ENCODE measurements at regions not wholly inside any gene's neighbourhood (a gene's known extent, or its start where the extent isn't known, plus 50 kb on each side); places are given as distances from the start of the nearest gene placed in this dataset.

DNA sequence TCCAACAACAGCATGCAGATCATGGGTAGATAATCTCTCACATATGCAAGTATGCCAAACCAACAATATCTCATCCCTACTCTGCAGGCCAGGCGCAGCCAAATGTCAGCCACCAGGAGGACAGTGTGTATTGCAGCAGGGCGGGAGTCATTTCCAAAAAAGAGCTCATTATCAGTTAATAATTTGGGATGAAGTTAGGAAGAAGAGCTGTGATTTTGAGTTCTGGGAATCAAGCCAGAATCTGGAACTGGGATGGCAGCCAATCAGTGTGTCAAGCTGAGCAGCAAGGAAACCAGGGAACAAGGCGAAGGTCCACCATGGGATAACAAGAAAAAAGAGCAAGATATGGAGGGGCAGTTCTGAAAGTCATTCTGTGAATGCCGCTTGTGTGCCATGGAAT is 88.2 kb upstream of the CAMK2D start:
- no peak for DNase-seq

DNA sequence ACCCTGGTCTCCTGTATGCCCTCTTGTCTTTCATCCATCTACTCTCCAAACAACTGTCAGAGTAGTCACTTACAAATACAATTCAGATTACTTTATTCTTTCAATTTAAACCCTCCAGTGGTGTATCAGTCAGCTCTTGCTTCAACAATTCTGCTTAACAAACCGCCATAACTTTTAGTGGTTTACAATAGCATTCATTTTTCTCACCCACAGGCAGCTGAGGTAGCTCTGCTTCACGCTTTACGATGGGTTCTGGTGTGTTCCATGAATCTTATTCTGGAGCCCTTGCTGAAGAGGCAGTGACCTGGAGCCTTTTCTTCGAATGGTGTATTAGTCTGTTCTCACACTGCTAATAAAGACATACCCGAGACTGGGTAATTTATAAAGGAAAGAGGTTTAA is 86.2 kb upstream of the CAMK2D start:
- no peak for DNase-seq

DNA sequence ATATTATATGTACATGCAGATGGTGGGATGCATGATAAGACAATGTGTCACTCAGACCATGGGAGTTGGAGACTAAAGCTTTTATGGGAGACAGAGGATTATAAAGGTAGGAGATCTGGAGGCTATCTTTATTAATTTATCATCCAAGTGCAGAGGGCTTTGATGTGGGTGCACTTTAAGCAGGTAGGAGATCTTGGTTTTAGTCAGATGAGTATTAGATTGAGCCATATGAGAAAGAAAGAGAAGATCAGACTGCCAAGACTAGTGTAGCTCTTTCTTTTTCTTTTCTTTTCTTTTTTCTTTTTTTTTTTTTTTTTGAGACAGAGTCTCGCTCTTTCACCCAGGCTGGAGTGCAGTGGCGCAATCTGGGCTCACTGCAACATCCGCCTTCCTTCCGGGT is 84.9 kb upstream of the CAMK2D start:
- no peak for DNase-seq

DNA sequence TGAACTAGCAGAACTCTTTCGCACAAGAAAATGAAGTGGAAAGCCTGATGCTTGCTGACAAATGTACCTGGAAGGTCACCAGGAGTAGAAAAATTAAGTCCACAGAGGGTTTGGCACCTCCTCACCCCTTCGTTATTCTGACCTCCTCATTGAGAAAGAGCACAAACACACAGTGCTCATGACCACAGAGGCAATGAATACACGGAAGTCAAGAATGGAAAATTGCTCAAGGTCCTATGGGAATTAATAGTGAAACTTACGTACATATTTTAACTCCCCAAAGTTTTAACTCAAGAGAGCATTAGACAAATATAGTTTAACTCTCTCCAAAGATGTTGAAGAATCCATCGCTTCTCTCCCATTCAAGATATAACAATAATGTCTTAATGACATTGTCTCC is 83.6 kb upstream of the CAMK2D start:
- no peak for DNase-seq

DNA sequence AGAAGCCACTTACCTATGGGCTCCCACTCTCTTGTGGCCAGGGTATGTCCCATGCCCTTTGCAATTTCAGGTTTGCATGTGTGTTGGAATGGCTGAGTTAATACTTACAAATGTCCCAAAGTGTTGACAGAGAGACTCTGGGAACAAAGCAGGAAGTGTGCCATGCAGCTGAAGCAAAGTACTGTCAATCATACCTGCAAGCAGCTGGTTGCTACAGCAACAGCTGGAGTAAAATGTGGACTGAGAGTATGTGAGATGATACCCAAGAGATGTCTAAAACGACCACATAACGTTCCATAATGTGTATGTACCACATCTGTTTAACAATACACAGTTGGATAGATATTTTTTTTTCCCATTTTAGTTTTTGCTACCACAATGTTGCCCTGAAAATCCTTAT is 82.8 kb upstream of the CAMK2D start:
- peak in 2 of 3 experiments; percentile 1 to 16 for DNase-seq

DNA sequence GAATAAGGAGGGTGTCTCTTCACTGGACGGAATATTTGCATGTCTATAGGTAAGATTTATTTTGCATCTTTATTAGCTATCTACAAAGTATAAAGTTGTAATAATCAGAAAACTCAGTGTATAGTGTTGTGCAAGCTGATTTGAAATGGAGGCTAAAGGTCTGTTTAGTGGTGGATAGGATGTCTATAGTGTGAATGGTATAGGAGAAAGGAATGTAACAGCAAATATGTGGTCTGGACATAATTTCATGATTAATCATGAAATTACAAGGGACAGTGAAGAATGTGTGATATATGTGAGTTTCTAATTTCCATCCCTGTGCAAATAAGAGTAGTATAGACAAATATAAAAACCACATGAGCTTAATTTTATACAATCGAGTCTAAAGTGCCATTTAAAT is 79.3 kb upstream of the CAMK2D start:
- no peak for DNase-seq

DNA sequence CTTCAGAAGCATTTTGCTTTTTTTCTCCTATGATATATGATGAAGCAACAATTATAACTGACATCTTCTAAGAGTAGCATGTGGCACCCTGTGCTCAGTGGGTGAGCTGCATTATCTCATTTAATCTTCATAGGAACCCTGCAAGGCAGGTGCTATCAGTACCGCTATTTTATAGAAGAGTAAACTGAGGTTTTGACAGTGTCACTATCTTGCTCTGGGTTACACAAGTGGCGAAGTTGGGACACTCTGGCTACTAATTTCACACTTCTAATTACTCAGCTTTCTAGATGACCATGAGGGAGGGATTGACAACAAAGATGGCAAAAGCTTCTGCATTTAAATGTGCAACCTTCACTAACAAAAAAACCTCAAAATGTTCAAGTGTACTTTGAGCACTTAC is 76.9 kb upstream of the CAMK2D start:
- no peak for DNase-seq

DNA sequence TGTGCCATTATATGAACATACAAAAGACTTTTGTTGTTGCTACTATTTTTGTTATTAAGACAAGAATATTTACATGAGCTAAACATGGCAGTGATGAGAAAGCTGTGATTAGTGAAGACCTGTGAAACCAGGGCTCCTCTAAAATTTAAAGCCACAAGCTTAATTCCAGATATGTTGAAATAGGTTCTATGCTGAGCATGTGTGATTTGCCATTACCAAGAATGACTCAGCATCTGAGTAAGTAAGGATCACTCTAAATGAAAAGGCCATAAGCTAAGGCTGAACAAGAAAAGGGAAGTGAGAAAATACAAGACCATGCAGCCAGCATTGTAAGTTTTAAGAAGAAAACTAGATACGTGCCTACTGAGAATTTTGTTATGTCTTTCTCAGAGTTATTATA is 75.9 kb upstream of the CAMK2D start:
- DNase-seq: peak in 1 of 3 experiments; percentile 9

DNA sequence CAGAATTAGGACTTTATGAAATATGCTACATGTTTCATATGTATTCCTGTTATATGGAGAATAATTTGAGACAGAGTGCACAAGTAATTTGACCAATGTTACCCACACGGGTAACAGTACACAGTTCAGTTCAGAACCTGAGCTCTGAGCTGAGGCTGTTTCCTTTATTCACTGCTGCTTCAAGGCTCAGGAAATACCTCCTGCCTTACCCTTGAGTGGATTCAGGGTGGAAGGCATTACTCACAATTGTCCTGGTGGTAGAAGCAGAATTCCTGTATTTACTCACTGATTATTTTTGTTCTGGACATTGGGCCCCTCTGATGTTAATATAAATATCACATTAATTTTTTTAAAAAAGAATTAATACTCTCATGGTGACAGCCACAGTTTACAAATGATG is 73.5 kb upstream of the CAMK2D start:
- no peak for DNase-seq

DNA sequence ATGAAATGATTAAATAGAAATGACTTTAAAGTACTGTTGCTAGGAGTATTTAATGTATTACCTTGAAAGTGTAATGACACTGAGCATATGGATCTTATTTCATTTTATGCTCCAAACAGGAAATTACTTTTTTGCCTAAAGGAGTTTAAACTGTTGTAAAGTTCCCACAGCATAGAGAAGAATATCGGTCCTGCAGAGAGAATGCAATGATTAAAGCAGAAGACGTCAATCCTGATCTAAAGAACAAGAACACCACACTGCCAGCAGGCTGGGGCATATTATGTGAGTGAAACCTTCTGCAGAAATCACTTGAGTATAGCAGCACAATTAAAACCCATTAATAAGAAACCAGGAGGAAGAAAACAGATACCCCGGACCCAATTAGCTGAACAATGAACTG is 72.8 kb upstream of the CAMK2D start:
- peak in 1 of 3 experiments; percentile 9 for DNase-seq

DNA sequence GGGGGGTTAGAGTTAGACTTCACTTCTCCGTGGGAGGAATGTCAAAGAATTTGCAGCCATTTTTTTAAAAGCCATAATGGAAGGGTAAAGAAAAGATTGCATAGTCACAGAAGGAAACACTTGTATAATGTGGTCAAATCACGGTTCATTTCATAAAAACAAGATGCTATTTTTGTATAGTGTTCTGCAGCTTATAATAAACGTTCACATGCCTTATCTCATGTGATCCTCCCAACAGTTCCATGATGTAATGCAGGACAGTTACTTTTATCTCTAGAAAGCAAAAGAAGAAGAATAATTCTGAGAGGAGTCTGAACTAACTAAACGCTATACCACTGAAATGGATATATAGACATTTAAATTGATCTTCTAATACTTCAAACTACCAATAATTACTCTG is 71.3 kb upstream of the CAMK2D start:
- DNase-seq: no peak

DNA sequence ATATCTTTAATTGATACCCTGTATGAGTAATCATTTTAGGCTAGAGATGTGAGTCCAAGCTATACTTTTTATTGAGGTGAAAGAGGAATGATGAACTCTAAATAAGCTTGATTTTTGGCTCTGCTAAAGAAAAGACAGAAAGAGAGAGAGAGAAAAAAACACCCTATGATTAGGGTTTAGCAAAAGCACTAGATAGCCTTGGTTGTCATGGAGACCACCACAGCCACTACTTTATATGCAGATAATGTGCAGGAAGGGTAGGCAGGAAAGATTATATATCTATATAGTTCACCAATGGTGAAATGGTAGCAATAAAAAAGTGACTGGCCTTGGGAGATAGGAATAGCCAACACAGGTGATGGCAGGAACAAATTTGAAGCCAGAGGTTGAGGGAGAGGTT is 69.9 kb upstream of the CAMK2D start:
- DNase-seq: peak in 1 of 3 experiments; percentile 19

DNA sequence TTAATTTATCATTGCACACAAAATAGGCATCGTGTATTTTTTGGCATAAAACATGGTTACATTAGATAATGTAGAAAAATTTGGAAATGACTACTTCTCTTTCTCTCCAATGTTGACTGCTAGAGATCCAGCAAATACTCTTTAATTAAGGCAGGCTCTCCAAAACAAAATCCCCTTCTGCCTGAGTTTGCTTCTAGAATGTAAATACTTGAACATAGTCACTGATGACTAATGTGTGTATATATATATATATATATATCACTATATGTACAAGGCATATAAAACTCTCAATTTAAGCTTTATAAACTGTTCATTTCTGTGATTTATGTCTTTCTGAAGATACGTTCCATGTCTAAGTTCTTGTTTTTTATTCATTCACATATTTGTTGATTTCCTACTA is 67.2 kb upstream of the CAMK2D start:
- no peak for DNase-seq

DNA sequence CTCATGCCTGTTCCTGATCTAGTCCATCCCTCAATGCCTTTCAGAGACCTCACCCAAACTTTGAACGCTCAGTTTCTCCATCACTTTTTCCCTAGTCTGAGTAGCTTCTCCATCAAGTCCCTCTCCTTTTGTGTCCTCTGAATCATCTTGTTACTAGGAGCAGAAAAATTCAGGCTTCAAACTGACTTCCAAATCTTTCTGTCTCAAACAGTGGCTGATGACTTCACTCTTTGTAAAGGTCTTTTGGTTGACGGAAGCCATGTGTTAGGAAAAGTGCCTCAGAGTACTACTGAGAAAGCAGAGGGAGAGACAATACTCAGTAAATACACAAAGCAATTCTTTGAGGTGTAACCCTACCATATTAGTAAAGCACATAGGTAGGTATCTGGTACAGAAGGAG is 65.7 kb upstream of the CAMK2D start:
- DNase-seq: no peak

DNA sequence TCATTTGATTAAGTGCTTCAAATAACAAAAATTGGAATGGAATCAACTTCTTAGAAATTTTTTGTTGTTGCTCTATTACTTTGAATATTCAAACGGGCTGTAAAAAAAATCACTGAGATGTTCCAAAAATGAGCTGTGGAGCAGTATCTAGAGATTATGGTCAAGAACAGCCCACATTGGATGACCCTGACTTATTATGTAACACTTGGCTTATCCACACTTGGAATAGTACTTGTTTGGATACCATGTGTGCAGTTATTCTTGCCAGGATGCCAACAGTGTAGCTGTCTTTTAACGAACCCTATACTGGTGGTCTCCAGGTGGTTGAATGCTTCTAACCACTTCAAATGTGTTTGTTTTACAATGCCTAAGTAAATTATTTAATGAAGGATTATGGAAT is 64.9 kb upstream of the CAMK2D start:
- DNase-seq: no peak

DNA sequence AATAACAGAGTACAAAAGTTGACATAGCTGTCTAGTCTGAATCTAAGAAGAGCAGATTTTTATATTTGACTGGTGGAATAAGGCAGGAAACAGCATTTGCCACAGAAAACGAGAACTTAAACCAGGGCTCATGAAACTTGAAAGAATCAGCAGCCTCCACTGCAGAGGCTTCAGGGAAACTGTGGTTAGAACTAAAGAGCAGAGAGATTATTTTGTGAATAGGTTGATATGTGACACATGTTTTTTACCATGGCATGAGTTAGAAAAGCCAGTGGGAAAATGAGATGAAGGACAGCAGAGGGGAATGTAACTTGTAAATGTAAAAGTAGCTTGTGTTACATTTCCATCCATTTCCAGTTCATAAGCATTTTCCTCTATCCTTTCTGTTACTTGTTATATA is 63.7 kb upstream of the CAMK2D start:
- DNase-seq: no peak

DNA sequence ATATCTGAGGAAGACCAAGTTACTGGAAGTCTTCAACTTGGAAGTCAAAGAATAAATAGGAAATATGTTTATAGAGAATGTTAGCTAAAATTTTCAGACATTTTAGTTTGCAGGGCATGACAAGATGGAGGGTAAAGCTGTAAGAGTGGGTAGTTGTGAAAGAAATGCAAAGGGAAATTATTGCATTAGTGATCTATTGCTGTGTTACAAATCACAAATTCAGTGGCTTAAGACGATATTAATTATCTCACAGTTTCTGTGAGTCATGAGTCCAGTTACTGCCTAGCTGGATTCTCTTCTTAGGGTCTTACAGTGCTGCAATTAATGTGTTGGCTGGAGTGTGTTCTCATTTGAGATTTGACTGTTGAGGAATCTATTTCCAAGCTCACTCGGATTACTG is 62.9 kb upstream of the CAMK2D start:
- no peak for DNase-seq

DNA sequence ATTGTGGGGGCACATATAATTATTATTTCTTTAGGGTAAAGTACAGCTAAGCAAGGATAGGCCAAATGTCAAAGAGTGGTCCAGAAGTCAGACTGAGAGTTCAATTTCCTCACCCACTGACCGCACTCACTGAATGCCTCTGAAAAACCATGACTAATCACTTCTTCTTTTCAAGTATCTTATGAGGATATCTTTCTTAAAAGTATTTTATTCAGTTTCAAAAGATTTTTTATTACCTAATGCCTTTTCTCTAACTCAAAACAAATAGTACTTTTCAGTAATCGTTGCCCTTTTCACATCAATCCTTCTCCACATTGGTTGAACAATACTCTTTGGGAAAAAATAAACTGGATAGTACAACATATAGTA is 61.7 kb upstream of the CAMK2D start:
- no peak for DNase-seq

DNA sequence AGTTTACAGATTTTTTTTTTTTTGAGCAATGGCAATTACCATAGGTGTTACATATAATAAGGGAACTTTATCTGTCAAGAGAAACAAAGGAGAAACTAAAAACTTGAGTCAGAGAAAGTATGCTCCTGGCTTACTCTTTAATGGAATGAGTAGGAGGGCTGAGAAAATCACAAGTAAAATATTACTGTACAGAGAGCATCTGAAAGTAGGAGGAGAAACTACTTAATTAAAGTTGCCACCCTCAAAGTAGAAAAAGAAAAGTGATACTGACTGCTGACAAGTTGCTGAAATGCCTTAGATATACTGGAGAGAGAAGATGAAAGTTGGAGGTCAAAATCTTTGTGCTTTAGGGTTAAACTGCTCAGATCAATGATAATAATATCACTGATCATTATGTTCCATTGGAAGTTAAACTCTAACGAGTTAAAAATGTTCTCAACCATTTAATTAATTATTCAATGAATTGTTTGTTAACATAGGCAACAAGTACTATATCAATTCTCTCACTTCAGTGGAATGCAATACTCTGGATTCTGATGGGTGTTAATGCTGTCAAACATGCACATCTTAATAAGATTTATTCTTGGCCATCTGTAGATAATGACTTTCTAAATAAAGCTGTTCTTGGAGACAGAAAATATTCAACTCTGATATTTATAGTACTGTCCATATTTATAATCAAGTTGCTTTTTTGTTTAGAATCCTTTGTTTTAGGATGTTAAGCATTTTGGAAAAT is 61.2 kb upstream of the CAMK2D start:
- DNase-seq: no peak

DNA sequence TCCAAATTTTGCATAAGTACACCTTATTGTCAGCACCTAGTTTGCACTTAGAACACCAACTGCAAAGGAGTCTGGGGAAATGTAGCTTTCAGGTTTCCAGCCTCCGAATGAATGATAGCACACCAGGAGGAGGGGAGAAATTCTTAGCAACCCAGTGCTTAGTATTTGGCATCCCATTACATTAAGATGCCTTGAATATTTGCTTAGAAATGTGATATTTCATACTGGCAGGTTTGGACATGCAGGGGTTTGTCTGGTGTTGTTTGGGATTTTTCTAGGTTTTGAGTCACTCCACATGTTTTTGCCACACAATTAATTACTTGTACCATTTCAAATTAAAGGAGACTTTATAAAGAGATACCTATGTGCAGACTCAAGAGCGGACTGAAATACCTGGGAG is 60.3 kb upstream of the CAMK2D start:
- no peak for DNase-seq

DNA sequence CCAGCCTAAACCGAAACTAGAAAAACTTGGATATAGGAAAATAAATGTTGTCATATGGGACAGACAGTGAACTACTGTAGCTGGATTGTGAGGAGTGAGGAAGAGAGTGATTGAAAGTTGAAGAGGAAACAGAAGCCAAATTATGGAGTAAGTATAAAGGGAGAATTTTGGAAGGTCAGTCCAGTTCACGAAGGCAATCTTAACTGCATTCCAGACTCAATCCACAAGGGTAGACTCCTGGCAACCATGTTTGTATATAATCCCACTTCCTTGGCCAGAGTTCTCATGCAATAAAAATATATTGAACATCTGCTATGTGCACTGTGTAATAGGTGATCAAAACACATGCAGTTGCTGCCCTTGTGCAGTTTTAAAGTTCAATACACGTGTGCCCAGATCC is 58.6 kb upstream of the CAMK2D start:
- DNase-seq: no peak

DNA sequence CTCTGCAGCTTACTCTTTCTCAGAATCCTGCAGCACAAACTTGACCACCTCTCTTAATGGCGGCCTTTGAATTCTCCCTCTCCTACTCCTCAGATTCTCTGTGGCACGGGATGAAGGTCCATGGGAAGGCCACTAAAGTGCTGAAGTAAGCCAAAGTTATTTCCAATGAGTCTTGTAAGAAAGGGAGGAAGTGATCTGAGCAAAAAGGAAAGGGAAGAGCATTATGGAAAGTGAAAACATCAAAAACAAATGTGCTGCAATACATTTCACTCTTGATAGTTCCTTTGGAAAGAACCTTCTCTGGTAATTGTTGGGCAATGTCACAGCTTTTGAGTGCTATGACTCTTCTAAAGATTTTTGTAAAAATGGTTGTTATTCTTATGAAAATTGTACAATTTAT is 54.3 kb upstream of the CAMK2D start:
- no peak for DNase-seq

DNA sequence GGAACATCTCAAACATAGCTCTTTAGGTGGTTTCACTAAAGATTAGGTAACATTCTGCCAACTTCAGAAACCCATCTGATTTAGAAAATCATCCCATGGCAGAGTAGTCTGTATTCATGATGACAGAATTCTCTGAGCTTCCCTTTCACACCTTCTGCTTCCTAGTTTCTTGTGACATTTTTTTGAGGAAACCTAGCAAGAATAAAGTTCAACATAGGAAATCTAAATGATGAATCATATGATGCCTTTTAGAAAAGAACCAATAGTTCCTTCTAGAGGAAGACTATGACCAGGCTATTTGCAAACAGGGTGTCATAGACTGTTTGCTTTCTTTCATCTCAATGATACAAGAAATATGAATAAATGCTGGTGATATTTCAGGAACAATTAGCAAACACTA is 49.8 kb upstream of the CAMK2D start:
- no peak for DNase-seq

Data from NCI-H1417 (cell line).